Mesenchymal stem cell (in vitro differentiated cells and primary cell): ENCODE measurements at regions not wholly inside any gene's neighbourhood (a gene's known extent, or its start where the extent isn't known, plus 50 kb on each side); places are given as distances from the start of the nearest gene placed in this dataset.

ENCODE experiments used
- DNase-seq: peaks from one replicate; pipeline ENCODE4 v3.0.0-alpha.2; 2013
- H2AFZ ChIP-seq: one replicate; pipeline ENCODE4 v1.6.1; 2013; ENCODE audit warnings: low read depth, mild to moderate bottlenecking, control low read depth, inconsistent platforms, low read length, moderate library complexity
- H2AK5ac ChIP-seq: 2 replicates; pipeline ENCODE4 v1.6.1; 2013; ENCODE audit warnings: low read length, moderate library complexity, mild to moderate bottlenecking, inconsistent platforms; ENCODE audit not compliant: severe bottlenecking
- H2BK120ac ChIP-seq: one replicate; pipeline ENCODE4 v1.6.1; 2013; ENCODE audit warnings: low read depth, mild to moderate bottlenecking, inconsistent platforms, low read length, moderate library complexity
- H2BK12ac ChIP-seq, 2 experiments: one replicate each; pipeline ENCODE4 v1.6.1; 2013; ENCODE audit warnings: inconsistent platforms in 2 of 2, low read length in 2 of 2, mild to moderate bottlenecking in 2 of 2, moderate library complexity in 2 of 2, control low read depth in 1 of 2
- H2BK15ac ChIP-seq: one replicate; pipeline ENCODE4 v1.6.1; 2013; ENCODE audit warnings: mild to moderate bottlenecking, low read depth, inconsistent platforms; ENCODE audit not compliant: poor library complexity, severe bottlenecking
- H2BK5ac ChIP-seq: 2 replicates; pipeline ENCODE4 v1.6.1; 2013; ENCODE audit warnings: low read depth, mild to moderate bottlenecking, low read length, control low read depth, inconsistent platforms; ENCODE audit not compliant: poor library complexity, severe bottlenecking
- H3K14ac ChIP-seq, 2 experiments: one replicate each; pipeline ENCODE4 v1.6.1; 2013; ENCODE audit warnings: inconsistent platforms in 2 of 2, low read length in 2 of 2, control low read depth in 1 of 2, mild to moderate bottlenecking in 1 of 2, moderate library complexity in 1 of 2
- H3K18ac ChIP-seq, 2 experiments: one replicate each; pipeline ENCODE4 v1.6.1; 2013; ENCODE audit warnings: inconsistent platforms in 2 of 2, low read length in 2 of 2, control low read depth in 1 of 2, low read depth in 1 of 2, mild to moderate bottlenecking in 1 of 2
- H3K23ac ChIP-seq, 2 experiments: one replicate each; pipeline ENCODE4 v1.6.1; 2013; ENCODE audit warnings: inconsistent platforms in 2 of 2, low read length in 2 of 2, mild to moderate bottlenecking in 2 of 2, moderate library complexity in 2 of 2, control low read depth in 1 of 2
- H3K27ac ChIP-seq: 2 replicates; pipeline ENCODE4 v1.5.1; 2013; ENCODE audit warnings: mild to moderate bottlenecking, moderate library complexity, low read length, control low read depth, inconsistent platforms; ENCODE audit not compliant: poor library complexity, severe bottlenecking
- H3K27me3 ChIP-seq, 2 experiments: 2 replicates each; pipeline versions ENCODE4 v1.6.1 to v1.7.0; 2013; ENCODE audit warnings: low read length in 2 of 2, mild to moderate bottlenecking in 2 of 2, moderate library complexity in 2 of 2, control low read depth in 1 of 2, inconsistent platforms in 1 of 2; ENCODE audit not compliant: control insufficient read depth in 1 of 2, insufficient read depth in 1 of 2
- H3K36me3 ChIP-seq, 2 experiments: 2 replicates each; pipeline versions ENCODE4 v1.6.1 to v1.7.0; 2013; ENCODE audit warnings: low read length in 2 of 2, control low read depth in 1 of 2, inconsistent platforms in 1 of 2, low read depth in 1 of 2, mild to moderate bottlenecking in 1 of 2; ENCODE audit not compliant: insufficient read depth in 2 of 2, control insufficient read depth in 1 of 2
- H3K4ac ChIP-seq, 2 experiments: one replicate each; pipeline ENCODE4 v1.6.1; 2013; ENCODE audit warnings: inconsistent platforms in 2 of 2, low read length in 2 of 2, mild to moderate bottlenecking in 2 of 2, moderate library complexity in 2 of 2, control low read depth in 1 of 2, low read depth in 1 of 2
- H3K4me1 ChIP-seq: 2 replicates; pipeline ENCODE4 v1.6.1; 2013; ENCODE audit warnings: low read depth, low read length, control low read depth; ENCODE audit not compliant: control insufficient read depth, insufficient read depth
- H3K4me2 ChIP-seq: 2 replicates; pipeline ENCODE4 v1.6.1; 2013; ENCODE audit warnings: low read length, mild to moderate bottlenecking, inconsistent platforms; ENCODE audit not compliant: poor library complexity, severe bottlenecking
- H3K4me3 ChIP-seq, 2 experiments: 2 replicates each; pipeline versions ENCODE4 v1.5.1 to v1.7.0; 2013; ENCODE audit warnings: low read length in 2 of 2, mild to moderate bottlenecking in 2 of 2, control low read depth in 1 of 2, low read depth in 1 of 2; ENCODE audit not compliant: insufficient read depth in 1 of 2
- H3K79me1 ChIP-seq: replicated peaks from 2 replicates; pipeline ENCODE4 v1.6.1; 2013; ENCODE audit warnings: mild to moderate bottlenecking, control low read depth, low read length, inconsistent platforms; ENCODE audit not compliant: poor library complexity, severe bottlenecking
- H3K9ac ChIP-seq: 2 replicates; pipeline ENCODE4 v1.7.0; 2013; ENCODE audit warnings: mild to moderate bottlenecking, low read length, moderate library complexity
- H3K9me3 ChIP-seq: 2 replicates; pipeline ENCODE4 v1.7.0; 2013; ENCODE audit warnings: mild to moderate bottlenecking, low read length; ENCODE audit not compliant: control insufficient read depth
- H4K8ac ChIP-seq: one replicate; pipeline ENCODE4 v1.6.1; 2013; ENCODE audit warnings: inconsistent platforms, mild to moderate bottlenecking, low read length, moderate library complexity
- H4K91ac ChIP-seq: one replicate; pipeline ENCODE4 v1.6.1; 2013; ENCODE audit warnings: mild to moderate bottlenecking, low read length, inconsistent platforms
- WGBS: methylation state at CpG from one replicate; pipeline ENCODE4 v1.1.7; 2013; ENCODE audit warnings: mixed read lengths; 5-methylcytosine and 5-hydroxymethylcytosine counted together

- Histone ChIP-seq H2BK12ac (no peak overlapping the region), H2BK15ac (no peak overlapping the region), H3K18ac (no peak overlapping the region), H3K4me2 (no peak overlapping the region), H3K27ac (no peak overlapping the region), H3K4me3 (no peak overlapping the region), H2AFZ (no peak overlapping the region), H4K8ac (no peak overlapping the region), H3K23ac (no peak overlapping the region), H2BK5ac (no peak overlapping the region), H2BK120ac (no peak overlapping the region), H3K27me3 (peaks cover 0 to 70% of the 10 kb centered on the region in 2 experiments), H3K14ac (no peak overlapping the region), H3K9me3 (no peaks in the 10 kb centered on the region), H3K9ac (no peak overlapping the region), H3K79me1 (no peaks in the 10 kb centered on the region), H4K91ac (no peak overlapping the region), H3K36me3 (no peaks in the 10 kb centered on the region), H3K4me1 (no peaks in the 10 kb centered on the region), H3K4ac (no peak overlapping the region), H2AK5ac (no peak overlapping the region)
- DNase-seq, result no peak
- WGBS, result 74% methylated on average over 6 of the region's 6 CpGs
These were observed 154.7 kb upstream of the HDAC4 start for GRCh38 chr2:239555571-239555905.

- Histone ChIP-seq H3K23ac (no peak overlapping the region), H3K14ac (no peak overlapping the region), H2BK15ac (no peak overlapping the region), H3K18ac (no peak overlapping the region), H3K4me1 (no peaks in the 10 kb centered on the region), H3K9ac (no peak overlapping the region), H2BK5ac (no peak overlapping the region), H3K27me3 (peaks cover 0 to 69% of the 10 kb centered on the region in 2 experiments), H3K4me3 (no peak overlapping the region), H3K4me2 (no peak overlapping the region), H4K8ac (no peak overlapping the region), H2BK120ac (no peak overlapping the region), H3K36me3 (no peaks in the 10 kb centered on the region), H3K27ac (no peak overlapping the region), H3K79me1 (no peaks in the 10 kb centered on the region), H2AFZ (no peak overlapping the region), H3K4ac (no peak overlapping the region), H4K91ac (no peak overlapping the region), H3K9me3 (no peaks in the 10 kb centered on the region), H2AK5ac (no peak overlapping the region), H2BK12ac (no peak overlapping the region)
- no peak for DNase-seq
- 61% methylated on average over 6 of the region's 8 CpGs for WGBS
These were observed 154.1 kb upstream of the HDAC4 start for GRCh38 chr2:239554766-239555570.

- H3K4me2 ChIP-seq, result no peak overlapping the region
- no peak overlapping the region for H3K27ac ChIP-seq
- H3K4me3 ChIP-seq, result no peak overlapping the region
- H2AK5ac ChIP-seq, result no peak overlapping the region
- no peaks in the 10 kb centered on the region for H3K4me1 ChIP-seq
- H2BK5ac ChIP-seq, result no peak overlapping the region
- no peaks in the 10 kb centered on the region for H3K36me3 ChIP-seq
- no peak for DNase-seq
- H3K79me1 ChIP-seq, result no peaks in the 10 kb centered on the region
- no peak overlapping the region for H3K23ac ChIP-seq
- no peak overlapping the region for H2AFZ ChIP-seq
- no peak overlapping the region for H3K14ac ChIP-seq
- no peak overlapping the region for H2BK12ac ChIP-seq
- H3K9me3 ChIP-seq, result no peaks in the 10 kb centered on the region
- no peak overlapping the region for H4K8ac ChIP-seq
- peaks cover 0 to 70% of the 10 kb centered on the region in 2 experiments for H3K27me3 ChIP-seq
- no peak overlapping the region for H2BK120ac ChIP-seq
- H3K4ac ChIP-seq, result no peak overlapping the region
- H4K91ac ChIP-seq, result no peak overlapping the region
- WGBS, result 83% methylated on average over 13 of the region's 13 CpGs
- H3K9ac ChIP-seq, result no peak overlapping the region
- H3K18ac ChIP-seq, result no peak overlapping the region
- H2BK15ac ChIP-seq, result no peak overlapping the region
These were observed 152.7 kb upstream of the HDAC4 start for GRCh38 chr2:239553376-239554000.

GRCh38 chr2:239552213-239552926, 151.6 kb upstream of the HDAC4 start:
- WGBS, result 74% methylated on average over 16 of the region's 16 CpGs
- Histone ChIP-seq H3K9me3 (no peaks in the 10 kb centered on the region), H3K27ac (no peak overlapping the region)

More at GRCh38 chr2:239552213-239552926, 151.6 kb upstream of the HDAC4 start:
- H3K79me1 ChIP-seq, result no peaks in the 10 kb centered on the region
- no peaks in the 10 kb centered on the region for H3K4me1 ChIP-seq
- H2AFZ ChIP-seq, result no peak overlapping the region
- H4K91ac ChIP-seq, result no peak overlapping the region
- no peak overlapping the region for H4K8ac ChIP-seq
- H3K4me2 ChIP-seq, result no peak overlapping the region
- no peak overlapping the region for H3K9ac ChIP-seq
- no peak overlapping the region for H3K4ac ChIP-seq
- no peak overlapping the region for H2BK5ac ChIP-seq
- no peak overlapping the region for H2BK15ac ChIP-seq
- peaks cover 0 to 73% of the 10 kb centered on the region in 2 experiments for H3K27me3 ChIP-seq
- no peak overlapping the region for H3K14ac ChIP-seq
- H3K23ac ChIP-seq, result no peak overlapping the region
- H3K36me3 ChIP-seq, result no peaks in the 10 kb centered on the region
- no peak overlapping the region for H2AK5ac ChIP-seq
- H2BK120ac ChIP-seq, result no peak overlapping the region
- no peak overlapping the region for H3K18ac ChIP-seq
- H2BK12ac ChIP-seq, result no peak overlapping the region
- no peak for DNase-seq
- no peak overlapping the region for H3K4me3 ChIP-seq
